HEK293T (cell line): ENCODE measurements at regions not wholly inside any gene's neighbourhood (a gene's known extent, or its start where the extent isn't known, plus 50 kb on each side); places are given as distances from the start of the nearest gene placed in this dataset.

Source experiments
- ARNT ChIP-seq: fragments of 450-650 bp; IDR thresholded peaks from 2 replicates; pipeline ENCODE4 v1.6.1; 2017; ENCODE audit warnings: mild to moderate bottlenecking
- BHLHE40 ChIP-seq: fragments of 450-650 bp; IDR thresholded peaks from 2 replicates; pipeline ENCODE4 v1.6.1; 2016; ENCODE audit warnings: mild to moderate bottlenecking, moderate library complexity, borderline replicate concordance
- CTBP1 ChIP-seq: fragments of 450-650 bp; IDR thresholded peaks from 2 replicates; pipeline ENCODE4 v1.6.1; 2016; ENCODE audit warnings: borderline replicate concordance
- ELF4 ChIP-seq: fragments of 450-650 bp; IDR thresholded peaks from 2 replicates; pipeline ENCODE4 v1.6.1; 2017; ENCODE audit warnings: antibody characterized with exemption
- FOXA1 ChIP-seq: fragments of 450-650 bp; IDR thresholded peaks from 2 replicates; pipeline ENCODE4 v1.6.1; 2016; ENCODE audit warnings: mild to moderate bottlenecking
- FOXM1 ChIP-seq: fragments of 450-650 bp; IDR thresholded peaks from 2 replicates; pipeline ENCODE4 v1.6.1; 2017; ENCODE audit warnings: mild to moderate bottlenecking, borderline replicate concordance
- HDGF ChIP-seq: fragments of 450-650 bp; IDR thresholded peaks from 2 replicates; pipeline ENCODE4 v1.6.1; 2017; ENCODE audit warnings: antibody characterized with exemption, borderline replicate concordance
- NFRKB ChIP-seq: fragments of 450-650 bp; IDR thresholded peaks from 2 replicates; pipeline ENCODE4 v1.6.1; 2016; ENCODE audit warnings: mild to moderate bottlenecking, moderate library complexity
- SP1 ChIP-seq: fragments of 450-650 bp; IDR thresholded peaks from 2 replicates; pipeline ENCODE4 v1.6.1; 2017
- SUZ12 ChIP-seq: fragments of 450-650 bp; IDR thresholded peaks from 2 replicates; pipeline ENCODE4 v1.6.1; 2016; ENCODE audit warnings: mild to moderate bottlenecking
- TARDBP ChIP-seq: fragments of 450-650 bp; IDR thresholded peaks from 2 replicates; pipeline ENCODE4 v1.6.1; 2016
- ZNF384 ChIP-seq: fragments of 450-650 bp; IDR thresholded peaks from 2 replicates; pipeline ENCODE4 v1.6.1; 2016
- TF ChIP-seq, protein P1 (sequence below): fragments of 450-650 bp; IDR thresholded peaks from 2 replicates; pipeline ENCODE4 v1.6.1; 2016

DNA sequence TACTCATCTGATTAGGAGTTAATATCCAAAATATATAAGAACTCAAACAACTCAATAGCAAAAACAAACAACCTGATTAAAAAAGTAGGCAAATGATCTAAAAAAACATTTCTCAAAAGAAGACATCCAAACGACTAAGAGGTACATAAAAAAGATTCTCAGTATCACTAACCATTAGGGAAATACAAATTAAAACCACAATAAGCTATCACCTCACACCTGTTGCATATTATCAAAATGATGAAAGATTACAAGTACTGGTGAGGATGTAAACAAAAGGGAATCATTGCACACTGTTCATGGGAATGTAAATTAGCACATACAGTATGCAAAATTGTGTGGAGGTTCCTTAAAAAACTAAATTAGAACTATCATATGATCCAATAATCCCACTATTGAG lies 865.5 kb downstream of the TMEM182 start:
- TF ChIP-seq HDGF (no peak), NFRKB (no peak), SUZ12 (no peak), SP1 (no peak), BHLHE40 (no peak), FOXM1 (no peak), TARDBP (no peak), ARNT (no peak), ELF4 (no peak), FOXA1 (no peak), CTBP1 (no peak), ZNF384 (no peak)
- TF ChIP-seq, protein P1, sequence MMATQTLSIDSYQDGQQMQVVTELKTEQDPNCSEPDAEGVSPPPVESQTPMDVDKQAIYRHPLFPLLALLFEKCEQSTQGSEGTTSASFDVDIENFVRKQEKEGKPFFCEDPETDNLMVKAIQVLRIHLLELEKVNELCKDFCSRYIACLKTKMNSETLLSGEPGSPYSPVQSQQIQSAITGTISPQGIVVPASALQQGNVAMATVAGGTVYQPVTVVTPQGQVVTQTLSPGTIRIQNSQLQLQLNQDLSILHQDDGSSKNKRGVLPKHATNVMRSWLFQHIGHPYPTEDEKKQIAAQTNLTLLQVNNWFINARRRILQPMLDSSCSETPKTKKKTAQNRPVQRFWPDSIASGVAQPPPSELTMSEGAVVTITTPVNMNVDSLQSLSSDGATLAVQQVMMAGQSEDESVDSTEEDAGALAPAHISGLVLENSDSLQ = no peak
